ENCODE measurements at regions not wholly inside any gene's neighbourhood (a gene's known extent, or its start where the extent isn't known, plus 50 kb on each side); places are given as distances from the start of the nearest gene placed in this dataset.
"Not testable (repeated sequence)": the region's sequence is repeated elsewhere in the genome, so short reads cannot be mapped to it uniquely, and the experiment has no call there.

DNA sequence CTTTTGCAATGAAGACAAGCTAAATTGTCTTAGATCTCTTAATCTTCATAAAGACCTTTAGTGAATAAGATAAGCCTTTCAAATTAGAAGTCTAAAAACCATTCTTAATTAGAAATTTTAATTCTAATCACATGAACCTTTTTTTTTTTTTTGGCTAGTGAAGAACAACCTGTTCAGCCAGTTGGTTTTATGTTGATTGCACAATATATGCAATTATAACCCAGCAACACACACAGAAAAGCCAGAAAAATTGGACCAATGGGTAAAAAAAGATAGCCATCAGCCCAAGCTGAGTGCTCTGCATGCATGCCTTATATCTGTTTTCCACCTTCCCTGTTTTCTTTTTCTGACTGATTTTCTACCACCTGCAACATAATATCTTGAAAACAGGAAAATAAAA, 252.2 kb downstream of the SYT10 start:
- DNase-seq = no peak

DNA sequence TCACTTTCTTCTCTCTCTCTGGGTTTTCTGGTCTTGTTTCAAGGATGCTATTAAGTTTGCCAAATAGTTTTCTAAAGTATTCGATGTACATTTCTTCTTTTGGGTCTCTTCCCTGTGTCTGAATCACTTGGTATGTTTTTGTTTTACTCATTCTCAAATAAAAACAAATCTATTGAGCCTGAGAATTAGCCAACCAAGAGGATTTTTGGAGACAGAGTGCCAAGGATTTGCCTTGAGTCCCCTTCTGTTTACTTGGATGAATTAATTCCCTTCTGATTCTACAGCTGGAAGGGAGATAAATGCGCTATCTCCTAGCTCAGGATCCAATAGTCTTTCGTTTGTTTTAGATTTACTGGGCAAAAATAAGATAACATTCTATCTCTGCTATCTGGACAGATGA, 255.5 kb downstream of the SYT10 start:
- no peak for DNase-seq

DNA sequence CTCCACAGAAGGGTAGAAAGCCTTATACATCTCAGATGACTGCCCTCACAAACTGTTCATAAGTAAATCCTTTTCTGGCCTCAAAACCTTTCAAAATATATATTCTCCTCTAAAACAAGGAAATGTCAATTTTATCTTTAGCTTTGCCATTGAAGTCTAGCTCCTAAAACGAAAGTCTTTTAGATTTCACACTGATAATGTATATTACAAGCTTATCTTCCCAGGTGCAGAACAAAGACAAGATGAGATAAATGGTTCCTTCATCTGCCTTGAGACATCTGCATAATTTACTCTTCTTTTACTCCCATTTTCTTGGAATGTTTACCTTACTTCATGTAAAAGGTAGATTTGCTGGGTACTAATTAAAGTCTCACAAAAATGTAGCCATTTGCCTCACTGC, 257.1 kb downstream of the SYT10 start:
- no peak for DNase-seq

DNA sequence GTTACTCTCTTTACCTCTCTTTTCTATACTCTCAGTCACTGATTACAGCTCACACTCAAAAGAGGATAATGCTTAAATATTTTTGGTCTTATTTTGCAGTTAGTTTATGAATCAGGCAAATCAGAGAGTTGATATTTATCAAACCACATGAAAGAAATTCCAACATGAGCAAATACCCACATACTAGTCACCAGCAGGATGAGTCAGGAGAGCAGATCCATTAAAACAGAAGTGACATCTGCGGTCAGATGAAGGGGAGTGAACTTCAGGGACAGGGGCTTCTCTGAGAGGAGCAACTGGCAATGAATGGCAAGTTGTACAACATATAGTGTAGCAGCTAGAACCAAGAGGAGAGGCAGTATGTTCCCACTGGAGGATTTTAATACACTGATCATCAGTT, 258.7 kb downstream of the SYT10 start:
- DNase-seq = no peak

DNA sequence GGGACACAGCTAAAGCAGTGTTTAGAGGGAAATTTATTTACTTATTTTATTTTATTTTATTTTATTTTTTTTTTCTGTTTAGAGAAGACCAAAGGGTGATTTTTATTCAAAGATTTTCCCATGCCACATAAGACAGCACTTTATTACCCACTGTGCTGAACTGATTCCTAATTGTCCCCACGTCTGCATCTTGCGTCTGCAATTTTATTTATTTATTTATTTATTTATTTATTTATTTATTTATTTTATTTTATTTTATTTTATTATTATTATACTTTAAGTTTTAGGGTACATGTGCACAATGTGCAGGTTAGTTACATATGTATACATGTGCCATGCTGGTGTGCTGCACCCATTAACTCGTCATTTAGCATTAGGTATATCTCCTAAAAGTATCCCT, 269.7 kb upstream of the PKP2 start:
- DNase-seq = not testable (repeated sequence)

DNA sequence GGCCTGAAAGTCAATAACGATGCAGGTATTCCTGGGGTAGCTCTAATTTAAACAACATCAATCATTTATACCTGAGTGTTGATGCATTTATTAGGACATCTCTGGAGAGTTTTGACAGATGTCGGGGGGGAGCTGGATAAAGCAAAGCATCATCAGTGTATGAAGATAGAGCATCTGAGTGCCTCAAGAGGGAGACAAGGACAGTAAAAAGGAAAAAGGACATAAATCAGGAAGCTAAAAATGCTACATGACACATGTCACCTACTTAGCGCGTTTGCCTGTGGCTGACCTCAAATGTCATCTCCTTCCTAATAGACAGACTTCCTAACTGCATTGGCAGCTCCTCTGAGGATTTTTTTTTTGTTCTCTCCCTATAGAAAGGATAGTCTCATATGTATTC, 259.5 kb upstream of the PKP2 start:
- DNase-seq = no peak

DNA sequence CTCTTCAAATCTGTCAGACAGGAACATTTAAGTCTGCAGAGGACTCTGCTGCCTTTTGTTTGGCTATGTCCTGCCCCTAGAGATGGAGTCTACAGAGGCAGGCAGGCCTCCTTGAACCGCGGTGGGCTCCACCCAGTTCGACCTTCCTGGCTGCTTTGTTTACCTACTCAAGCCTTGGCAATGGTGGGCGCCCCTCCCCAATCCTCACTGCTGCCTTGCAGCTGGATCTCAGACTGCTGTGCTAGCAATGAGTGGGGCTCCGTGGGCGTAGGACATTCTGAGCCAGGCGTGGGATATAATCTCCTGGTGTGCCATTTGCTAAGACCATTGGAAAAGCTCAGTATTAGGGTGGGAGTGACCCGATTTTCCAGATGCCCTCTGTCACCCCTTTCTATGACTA, 250.7 kb upstream of the PKP2 start:
- not testable (repeated sequence) for DNase-seq

DNA sequence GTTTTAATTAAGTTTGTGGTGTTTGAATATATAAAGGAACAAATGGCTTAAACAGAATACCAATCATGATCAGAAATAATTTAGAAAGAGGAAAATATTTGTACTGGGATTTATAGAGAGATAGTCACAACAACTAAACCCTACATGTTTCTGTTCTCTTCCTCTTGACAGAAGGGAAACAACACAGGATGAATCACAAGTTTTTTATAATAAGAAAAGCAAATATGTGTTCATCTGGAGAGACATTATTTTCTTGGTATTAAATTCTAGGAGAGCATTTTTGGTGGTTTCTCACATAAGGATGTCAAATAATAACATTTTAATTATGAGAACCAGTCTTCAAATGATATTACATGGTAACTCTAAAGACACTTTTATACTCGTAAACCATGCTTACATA, 232.9 kb upstream of the PKP2 start:
- no peak for DNase-seq

DNA sequence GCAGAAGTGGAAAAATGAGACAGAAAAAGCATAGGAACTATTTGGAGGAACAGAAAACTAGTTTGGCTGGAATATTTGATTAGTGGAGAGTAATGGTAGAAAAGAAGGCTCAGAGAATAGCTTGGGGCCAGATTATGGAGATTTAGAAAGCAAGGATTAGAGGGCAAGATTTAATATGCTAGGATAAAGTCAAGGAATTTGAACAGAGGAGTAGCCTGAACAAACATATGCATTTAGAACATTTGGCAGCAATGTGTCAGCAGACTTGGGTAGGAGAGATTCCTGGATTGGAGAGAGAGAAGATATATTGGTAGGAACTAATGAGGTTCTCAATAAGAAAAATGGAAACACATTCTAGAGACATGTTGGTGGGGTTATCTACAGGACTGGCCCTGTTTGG, 229.2 kb upstream of the PKP2 start:
- DNase-seq = no peak

DNA sequence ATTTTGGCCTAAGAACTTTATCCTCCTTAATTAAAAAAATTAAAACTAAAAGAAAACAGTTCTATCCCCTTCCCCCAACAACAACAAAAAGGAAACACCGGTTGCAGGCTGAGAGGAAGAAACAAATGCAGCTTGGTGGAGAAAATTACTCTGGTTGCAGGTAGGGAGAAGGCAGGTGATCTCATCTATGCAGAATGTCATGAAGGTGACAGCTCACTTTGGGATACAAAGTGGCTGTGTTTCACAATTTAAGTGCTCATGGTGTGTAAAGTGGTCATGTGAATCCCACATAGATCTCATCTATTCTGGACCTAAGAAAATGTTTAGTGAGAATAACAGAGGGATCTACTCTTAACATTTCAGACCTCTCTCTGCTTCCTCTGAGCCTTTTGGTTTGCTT, 219.7 kb upstream of the PKP2 start:
- DNase-seq = no peak

DNA sequence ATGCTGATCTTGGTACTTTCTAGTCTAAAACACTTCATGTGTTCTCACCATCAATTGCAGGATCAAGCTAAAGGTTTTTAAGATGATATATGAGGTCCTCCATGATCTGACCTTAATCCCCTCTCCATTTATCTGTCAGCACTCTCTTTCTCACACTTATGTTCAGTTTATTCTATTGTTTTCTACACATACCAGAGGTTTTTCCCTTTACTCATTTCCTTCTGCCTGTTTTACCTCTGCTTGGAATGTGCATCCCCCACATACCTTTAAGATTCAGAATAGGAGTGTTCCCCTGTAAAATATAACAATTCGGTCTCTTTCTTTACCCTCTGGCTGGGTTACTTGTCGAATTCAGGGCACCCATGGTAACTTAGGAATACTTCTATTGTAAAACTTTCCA, 219.1 kb upstream of the PKP2 start:
- DNase-seq = no peak

DNA sequence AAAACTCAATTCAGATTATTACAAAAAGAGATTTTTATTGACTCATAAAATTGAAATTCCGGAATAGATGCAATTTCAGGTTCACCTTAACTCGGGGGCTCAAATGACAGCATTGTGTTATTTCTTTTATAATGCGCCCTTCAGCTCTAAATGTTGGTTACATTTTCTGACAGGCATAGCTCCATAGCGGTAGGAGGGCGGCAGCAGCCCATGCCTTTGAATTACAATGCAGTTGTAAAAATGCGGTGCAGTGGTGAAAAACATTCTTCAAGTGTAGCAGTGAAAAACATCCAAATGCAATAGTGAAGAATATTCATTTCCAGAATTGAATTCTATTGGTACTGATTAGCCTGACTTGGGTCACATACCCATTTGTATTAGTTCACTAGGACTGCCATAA, 215.3 kb upstream of the PKP2 start:
- DNase-seq = no peak

DNA sequence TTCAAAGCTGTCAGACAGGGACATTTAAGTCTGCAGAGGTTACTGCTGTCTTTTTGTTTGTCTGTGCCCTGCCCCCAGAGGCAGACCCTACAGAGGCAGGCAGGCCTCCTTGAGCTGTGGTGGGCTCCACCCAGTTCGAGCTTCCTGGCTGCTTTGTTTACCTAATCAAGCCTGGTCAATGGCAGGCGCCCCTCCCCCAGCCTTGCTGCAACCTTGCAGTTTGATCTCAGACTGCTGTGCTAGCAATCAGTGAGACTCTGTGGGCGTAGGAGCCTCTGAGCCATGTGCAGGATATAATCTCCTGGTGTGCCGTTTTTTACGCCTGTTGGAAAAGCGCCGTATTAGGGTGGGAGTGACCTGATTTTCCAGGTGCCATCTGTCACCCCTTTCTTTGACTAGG, 211.2 kb upstream of the PKP2 start:
- DNase-seq = not testable (repeated sequence)

DNA sequence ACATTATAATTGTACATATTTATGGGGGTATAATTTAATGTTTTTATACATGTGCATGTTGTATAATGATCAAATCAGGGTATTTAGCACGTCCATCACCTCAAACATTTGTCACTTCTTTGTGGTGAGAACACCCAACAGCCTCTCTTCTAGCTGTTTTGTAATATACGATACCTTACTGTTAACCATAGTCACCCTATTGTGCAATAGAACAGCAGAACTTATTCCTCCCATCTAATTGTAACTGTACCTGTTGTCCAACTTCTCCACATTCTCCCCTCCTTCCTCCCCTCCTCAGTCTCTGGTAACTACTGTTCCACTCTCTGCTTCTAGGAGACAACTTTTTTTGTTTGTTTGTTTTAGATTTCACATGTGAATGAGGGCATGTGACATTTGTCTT, 197.0 kb upstream of the PKP2 start:
- no peak for DNase-seq

DNA sequence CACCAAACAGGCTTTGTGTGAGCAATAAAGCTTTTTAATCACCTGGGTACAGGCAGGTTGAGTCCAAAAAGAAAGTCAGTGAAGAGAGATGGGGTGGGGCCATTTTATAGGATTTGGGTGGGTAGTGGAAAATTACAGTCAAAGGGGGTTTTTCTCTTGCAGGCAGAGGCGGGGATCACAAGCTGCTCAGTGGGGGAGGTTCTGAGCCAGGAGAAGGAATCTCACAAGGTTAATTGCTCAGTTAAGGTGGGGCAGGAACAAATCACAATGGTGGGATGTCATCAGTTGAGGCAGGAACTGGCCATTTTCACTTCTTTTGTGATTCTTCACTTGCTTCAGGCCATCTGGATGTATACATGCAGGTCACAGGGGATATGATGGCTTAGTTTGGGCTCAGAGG, 191.3 kb upstream of the PKP2 start:
- DNase-seq = not testable (repeated sequence)

DNA sequence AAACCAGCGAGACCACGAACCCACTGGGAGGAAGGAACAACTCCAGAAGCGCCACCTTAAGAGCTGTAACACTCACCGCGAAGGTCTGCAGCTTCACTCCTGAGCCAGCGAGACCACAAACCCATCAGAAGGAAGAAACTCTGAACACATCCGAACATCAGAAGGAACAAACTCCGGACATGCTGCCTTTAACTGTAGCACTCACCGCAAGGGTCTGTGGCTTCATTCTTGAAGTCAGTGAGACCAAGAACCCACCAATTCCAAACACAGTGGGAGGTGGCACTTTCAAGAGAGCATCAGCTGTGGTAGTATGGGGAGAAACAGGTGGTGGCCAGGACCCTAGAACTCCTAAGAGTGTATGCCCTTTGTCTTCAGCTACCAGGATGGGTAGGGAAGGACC, 179.8 kb upstream of the PKP2 start:
- DNase-seq = not testable (repeated sequence)

DNA sequence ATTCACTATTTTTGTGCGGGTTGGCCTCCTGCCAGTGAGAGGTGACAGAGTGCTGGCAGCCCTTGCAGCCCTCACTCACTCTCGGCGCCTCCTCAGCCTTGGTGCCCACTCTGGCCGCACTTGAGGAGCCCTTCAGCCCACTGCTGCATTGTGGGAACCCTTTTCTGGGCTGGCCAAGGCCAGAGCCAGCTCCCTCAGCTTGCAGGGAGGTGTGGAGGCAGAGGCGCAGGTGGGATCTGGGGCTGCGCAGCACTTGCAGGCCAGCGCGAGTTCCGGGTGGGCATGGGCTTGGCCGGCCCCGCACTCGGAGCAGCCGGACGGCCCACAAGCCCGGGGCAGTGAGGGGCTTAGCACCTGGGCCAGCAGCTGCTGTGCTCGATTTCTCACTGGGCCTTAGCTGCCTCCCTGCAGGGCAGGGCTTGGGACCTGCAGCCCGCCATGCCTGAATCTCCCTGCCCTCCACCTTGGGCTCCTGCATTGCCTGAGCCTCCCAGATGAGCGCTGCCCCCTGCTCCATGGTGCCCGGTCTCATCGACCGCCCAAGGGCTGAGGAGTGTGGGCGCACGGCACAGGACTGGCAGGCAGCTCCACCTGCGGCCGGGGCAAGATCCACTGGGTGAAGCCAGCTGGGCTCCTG, 178.7 kb upstream of the PKP2 start:
- DNase-seq = not testable (repeated sequence)

DNA sequence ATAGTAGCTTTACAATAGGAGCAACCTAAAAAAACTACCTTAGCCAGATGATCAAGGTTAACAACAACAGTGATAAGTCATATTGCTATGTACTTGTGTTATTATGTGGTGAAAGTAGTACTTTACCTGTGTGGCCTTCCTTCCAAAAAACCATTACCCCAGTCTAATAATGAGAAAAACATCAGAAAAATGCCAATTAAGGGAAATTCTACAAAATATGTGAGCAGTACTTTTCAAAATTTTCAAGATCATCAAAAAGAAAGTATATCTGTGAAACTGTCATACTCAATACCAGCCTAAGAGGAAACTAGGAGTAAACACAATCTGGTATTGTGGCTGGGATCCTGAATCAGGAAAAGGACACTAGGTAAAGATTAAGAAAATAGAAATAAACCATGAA, 165.3 kb upstream of the PKP2 start:
- DNase-seq = no peak

DNA sequence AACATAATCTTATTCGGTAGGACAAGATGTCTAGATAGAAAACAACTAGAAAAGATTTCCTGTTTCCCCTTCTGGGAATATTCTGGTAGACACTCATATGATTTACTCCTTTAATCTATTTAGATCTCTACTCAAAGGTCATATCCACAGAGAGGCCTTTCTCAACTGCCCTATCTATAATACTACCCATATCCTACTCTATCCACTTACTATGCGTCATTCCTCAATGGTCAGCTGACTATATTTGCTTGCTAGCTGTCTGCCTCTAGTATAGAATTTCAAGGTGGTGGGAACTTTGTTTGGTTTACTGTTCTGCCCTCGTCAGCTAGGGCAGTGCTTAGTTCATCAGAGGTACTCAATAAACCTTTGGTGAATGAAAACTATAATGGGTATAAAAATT, 157.8 kb upstream of the PKP2 start:
- DNase-seq = no peak

DNA sequence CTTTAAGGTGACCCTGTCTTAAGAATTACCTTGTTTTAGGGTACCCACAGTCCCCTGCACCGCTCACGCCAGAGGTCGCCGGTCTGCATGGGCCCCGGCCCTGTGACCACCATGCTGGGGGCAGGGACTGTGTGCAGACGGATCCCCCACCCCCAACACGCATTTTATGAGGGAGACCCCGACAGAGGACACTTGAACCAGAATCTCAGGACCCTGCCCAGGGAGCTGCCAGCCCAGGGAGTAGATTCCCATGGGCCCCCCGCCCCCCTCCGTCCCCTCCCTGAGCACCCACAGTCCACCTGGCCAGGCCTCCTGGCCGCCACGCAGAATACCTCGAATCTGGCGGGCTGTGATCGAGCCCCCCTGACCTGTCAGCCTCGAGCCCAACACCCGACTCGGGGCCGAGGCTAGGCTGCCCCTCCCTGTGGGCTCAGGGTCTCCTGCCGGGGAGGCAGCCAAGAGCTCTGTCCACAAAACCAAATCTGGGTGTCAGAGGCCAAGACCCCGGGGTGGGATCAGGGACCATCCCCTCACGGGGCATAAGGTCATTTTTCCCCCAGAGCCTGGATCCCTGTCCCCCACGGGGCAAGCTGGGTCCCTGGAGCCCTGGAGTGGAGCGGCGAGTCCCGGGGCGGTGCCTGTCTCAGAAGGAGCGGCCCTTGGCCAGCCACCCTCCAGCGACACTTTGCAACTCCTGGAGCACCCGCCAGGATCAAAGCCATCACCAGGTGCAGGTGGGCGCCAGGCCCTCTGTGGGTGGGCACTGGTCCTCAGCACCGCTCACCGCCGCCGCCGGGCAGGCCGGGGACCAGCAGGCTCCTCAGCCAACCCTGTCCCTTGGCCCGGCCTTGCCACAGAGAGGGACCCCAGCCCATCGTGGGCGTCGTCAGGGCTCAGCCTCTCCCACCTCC, 155.8 kb upstream of the PKP2 start:
- no peak for DNase-seq

DNA sequence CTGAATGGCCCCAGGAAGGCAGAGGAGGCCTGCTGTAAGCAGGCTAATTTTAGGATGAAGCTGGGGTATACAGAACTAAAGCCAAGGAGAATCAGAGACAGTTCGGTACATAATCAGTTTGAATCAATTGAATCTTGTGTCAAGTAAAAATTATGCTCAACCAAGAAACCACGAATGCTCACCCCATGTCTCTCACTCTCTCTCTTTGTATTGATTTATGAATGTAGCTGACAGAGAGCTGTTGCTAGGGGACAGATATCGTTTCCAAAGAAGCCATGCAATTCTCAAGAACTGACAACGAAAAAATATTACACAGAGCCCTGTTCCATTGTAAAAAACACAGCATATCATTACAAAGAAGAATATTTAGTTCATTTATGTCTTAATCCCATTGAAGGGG, 151.1 kb upstream of the PKP2 start:
- no peak for DNase-seq

DNA sequence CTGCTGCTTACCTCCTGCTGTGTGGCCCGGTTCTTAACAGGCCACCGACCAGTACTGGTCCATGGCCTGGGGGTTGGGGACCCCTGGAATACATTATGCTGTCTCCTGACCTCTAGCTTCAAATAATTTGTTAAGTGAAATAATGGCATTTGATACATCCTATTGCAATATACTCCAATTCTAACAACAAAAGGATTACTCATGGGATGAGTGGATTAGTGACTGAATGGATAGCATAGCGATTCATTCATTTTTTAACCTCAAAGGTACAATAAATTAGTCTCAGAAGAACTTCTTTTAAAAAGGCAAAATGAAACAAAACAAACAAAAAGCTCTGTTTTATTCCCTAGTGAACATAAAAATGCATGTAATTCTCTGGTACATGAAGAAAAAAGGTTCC, 147.9 kb upstream of the PKP2 start:
- no peak for DNase-seq

DNA sequence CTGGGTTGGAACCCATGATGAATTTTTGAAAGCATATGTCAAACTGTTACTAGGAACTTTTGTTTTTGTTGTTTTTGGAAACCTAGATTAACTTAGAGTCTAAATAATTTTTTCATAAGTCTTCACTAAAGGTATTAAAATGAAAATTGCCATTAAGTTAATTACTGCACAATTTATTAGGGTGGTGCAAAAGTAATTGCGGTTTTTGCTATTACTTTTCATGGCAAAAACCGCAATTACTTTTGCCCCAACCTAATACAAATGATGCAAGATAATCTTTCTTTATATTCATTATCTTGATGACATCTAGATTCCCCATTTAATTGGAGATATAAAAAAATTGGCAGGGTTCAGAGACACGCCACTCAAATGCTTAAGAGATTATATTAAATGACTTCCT, 145.0 kb upstream of the PKP2 start:
- no peak for DNase-seq

DNA sequence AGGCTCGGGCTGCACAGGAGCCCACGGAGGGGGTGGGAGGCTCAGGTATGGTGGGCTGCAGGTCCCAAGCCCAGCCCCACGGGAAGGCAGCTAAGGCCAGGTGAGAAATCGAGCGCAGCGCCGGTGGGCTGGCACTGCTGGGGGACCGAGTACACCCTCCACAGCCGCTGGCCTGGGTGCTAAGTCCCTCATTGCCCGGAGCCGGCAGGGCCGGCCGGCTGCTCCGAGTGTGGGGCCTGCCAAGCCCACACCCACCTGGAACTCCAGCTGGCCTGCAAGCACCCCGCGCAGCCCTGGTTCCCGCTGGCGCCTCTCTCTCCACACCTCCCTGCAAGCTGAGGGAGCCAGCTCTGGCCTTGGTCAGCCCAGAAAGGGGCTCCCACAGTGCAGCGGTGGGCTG, 137.4 kb upstream of the PKP2 start:
- DNase-seq = not testable (repeated sequence)

DNA sequence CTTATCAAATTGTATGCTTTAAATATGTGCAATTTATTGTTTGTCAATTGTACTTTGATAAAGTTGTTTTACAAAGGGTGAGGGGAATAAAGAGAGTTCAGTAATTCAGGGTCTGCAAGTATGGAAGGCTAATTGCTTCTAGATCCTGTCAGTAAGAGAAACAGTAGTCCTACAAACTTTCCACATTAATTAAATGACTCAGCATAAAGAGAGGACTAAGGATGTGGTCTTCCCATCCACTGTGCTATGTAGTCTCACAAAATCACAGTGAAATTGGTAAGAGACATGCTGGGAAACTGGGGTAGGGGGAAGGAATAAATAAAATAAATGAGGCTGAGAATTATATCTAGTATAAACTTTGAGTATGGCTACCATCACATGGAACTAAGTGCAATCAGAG, 130.2 kb upstream of the PKP2 start:
- no peak for DNase-seq

All from hippocampal formation (tissue), 2 donors.